ENCODE measurements at regions not wholly inside any gene's neighbourhood (a gene's known extent, or its start where the extent isn't known, plus 50 kb on each side); places are given as distances from the start of the nearest gene placed in this dataset.

- no peaks in the 10 kb centered on the region for H3K4me1 ChIP-seq (ENCODE audit: insufficient read depth, low read length, poor library complexity, severe bottlenecking)
- no peak overlapping the region for H3K4me3 ChIP-seq (ENCODE audit: low read depth, low read length, poor library complexity, severe bottlenecking)
- BruUV-seq (replicated peaks), result no TSS peak
- H3K36me3 ChIP-seq (ENCODE audit: insufficient read depth, low read length, poor library complexity, severe bottlenecking), result no peaks in the 10 kb centered on the region
- POLR2A ChIA-PET (ENCODE audit: low non-redundant PET), result no interaction called here
- no peaks in the 10 kb centered on the region for H3K9me3 ChIP-seq (ENCODE audit: low read depth, low read length, poor library complexity, severe bottlenecking)
- H3K27ac ChIP-seq (ENCODE audit: low read depth, low read length, poor library complexity, severe bottlenecking), result no peak overlapping the region
- TF ChIP-seq, protein P1, sequence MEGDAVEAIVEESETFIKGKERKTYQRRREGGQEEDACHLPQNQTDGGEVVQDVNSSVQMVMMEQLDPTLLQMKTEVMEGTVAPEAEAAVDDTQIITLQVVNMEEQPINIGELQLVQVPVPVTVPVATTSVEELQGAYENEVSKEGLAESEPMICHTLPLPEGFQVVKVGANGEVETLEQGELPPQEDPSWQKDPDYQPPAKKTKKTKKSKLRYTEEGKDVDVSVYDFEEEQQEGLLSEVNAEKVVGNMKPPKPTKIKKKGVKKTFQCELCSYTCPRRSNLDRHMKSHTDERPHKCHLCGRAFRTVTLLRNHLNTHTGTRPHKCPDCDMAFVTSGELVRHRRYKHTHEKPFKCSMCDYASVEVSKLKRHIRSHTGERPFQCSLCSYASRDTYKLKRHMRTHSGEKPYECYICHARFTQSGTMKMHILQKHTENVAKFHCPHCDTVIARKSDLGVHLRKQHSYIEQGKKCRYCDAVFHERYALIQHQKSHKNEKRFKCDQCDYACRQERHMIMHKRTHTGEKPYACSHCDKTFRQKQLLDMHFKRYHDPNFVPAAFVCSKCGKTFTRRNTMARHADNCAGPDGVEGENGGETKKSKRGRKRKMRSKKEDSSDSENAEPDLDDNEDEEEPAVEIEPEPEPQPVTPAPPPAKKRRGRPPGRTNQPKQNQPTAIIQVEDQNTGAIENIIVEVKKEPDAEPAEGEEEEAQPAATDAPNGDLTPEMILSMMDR (conservative IDR thresholded peaks at IDR 0.05; ENCODE audit: low read depth, low read length), result no peak
- TF ChIP-seq EZH2 (IDR thresholded peaks at IDR 0.05; ENCODE audit: borderline replicate concordance, low read depth, low read length, poor library complexity, severe bottlenecking), result no peak
- intact Hi-C loops (cut with micrococcal nuclease; ENCODE audit: unreplicated experiment), result no loop called here
- CTCF ChIA-PET, result no interaction called here
- no peaks in the 10 kb centered on the region for H3K27me3 ChIP-seq (replicated peaks; ENCODE audit: insufficient read depth, low read depth, low read length, poor library complexity)
- DNase-seq (ENCODE audit: low spot score), result no peak
These were observed 136.8 kb downstream of the RDH14 start for GRCh38 chr2:18423636-18424035.

- no peak for DNase-seq (ENCODE audit: low spot score)
- Histone ChIP-seq H3K4me3 (ENCODE audit: low read depth, low read length, poor library complexity, severe bottlenecking) (no peak overlapping the region), H3K36me3 (ENCODE audit: insufficient read depth, low read length, poor library complexity, severe bottlenecking) (no peaks in the 10 kb centered on the region), H3K27me3 (replicated peaks; ENCODE audit: insufficient read depth, low read depth, low read length, poor library complexity) (no peaks in the 10 kb centered on the region), H3K4me1 (ENCODE audit: insufficient read depth, low read length, poor library complexity, severe bottlenecking) (no peaks in the 10 kb centered on the region), H3K9me3 (ENCODE audit: low read depth, low read length, poor library complexity, severe bottlenecking) (no peaks in the 10 kb centered on the region), H3K27ac (ENCODE audit: low read depth, low read length, poor library complexity, severe bottlenecking) (no peak overlapping the region)
- BruUV-seq (replicated peaks), result no TSS peak
- intact Hi-C loops (cut with micrococcal nuclease; ENCODE audit: unreplicated experiment), result no loop called here
- TF ChIP-seq EZH2 (IDR thresholded peaks at IDR 0.05; ENCODE audit: borderline replicate concordance, low read depth, low read length, poor library complexity, severe bottlenecking), result no peak
- TF ChIP-seq, protein P1 (conservative IDR thresholded peaks at IDR 0.05; ENCODE audit: low read depth, low read length), result no peak
- ChIA-PET CTCF (no interaction called here), POLR2A (ENCODE audit: low non-redundant PET) (no interaction called here)
These were observed 137.9 kb downstream of the RDH14 start for GRCh38 chr2:18422432-18423165.

- no peaks in the 10 kb centered on the region for H3K36me3 ChIP-seq (ENCODE audit: insufficient read depth, low read length, poor library complexity, severe bottlenecking)
- H3K27me3 ChIP-seq (replicated peaks; ENCODE audit: insufficient read depth, low read depth, low read length, poor library complexity), result no peaks in the 10 kb centered on the region
- TF ChIP-seq, protein P1 (conservative IDR thresholded peaks at IDR 0.05; ENCODE audit: low read depth, low read length), result no peak
- no peak for TF ChIP-seq EZH2 (IDR thresholded peaks at IDR 0.05; ENCODE audit: borderline replicate concordance, low read depth, low read length, poor library complexity, severe bottlenecking)
- ChIA-PET CTCF (interaction anchor here (0.6 to 1.0 kb wide), 2 partner anchors 9 to 474 kb away, joined by 4 read pairs; no protein-coding TSS in a partner anchor), POLR2A (ENCODE audit: low non-redundant PET) (no interaction called here)
- DNase-seq (ENCODE audit: low spot score), result peak; percentile 64
- no peaks in the 10 kb centered on the region for H3K9me3 ChIP-seq (ENCODE audit: low read depth, low read length, poor library complexity, severe bottlenecking)
- intact Hi-C loops (cut with micrococcal nuclease; ENCODE audit: unreplicated experiment), result no loop called here
- no peak overlapping the region for H3K4me3 ChIP-seq (ENCODE audit: low read depth, low read length, poor library complexity, severe bottlenecking)
- no peaks in the 10 kb centered on the region for H3K4me1 ChIP-seq (ENCODE audit: insufficient read depth, low read length, poor library complexity, severe bottlenecking)
- no peak overlapping the region for H3K27ac ChIP-seq (ENCODE audit: low read depth, low read length, poor library complexity, severe bottlenecking)
- no TSS peak for BruUV-seq (replicated peaks)
These were observed 146.6 kb downstream of the RDH14 start for GRCh38 chr2:18413676-18414396.

Measured in A673 (cell line).